ENCODE measurements at regions not wholly inside any gene's neighbourhood (a gene's known extent, or its start where the extent isn't known, plus 50 kb on each side); places are given as distances from the start of the nearest gene placed in this dataset.
"Not testable (repeated sequence)": the region's sequence is repeated elsewhere in the genome, so short reads cannot be mapped to it uniquely, and the experiment has no call there.

DNA sequence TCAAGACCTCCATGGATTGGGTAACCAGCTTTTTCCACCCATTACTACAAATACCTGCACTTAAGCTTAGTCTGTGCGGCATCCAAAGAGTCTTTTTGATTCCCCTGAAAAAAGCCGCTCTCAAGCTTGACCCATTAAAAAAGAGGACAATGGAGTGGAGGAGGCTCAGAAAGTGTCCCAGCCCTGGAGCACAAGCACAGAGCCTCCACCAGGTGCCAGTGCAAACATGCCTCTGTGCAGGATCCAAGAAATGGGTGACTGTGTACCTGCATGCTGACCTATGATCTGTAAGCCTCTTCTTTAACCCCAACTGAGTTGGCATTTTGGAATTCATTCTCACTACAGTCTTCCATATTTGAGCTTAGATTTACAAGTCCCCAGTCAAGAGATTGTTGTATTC lies 168.3 kb upstream of the TLE4 start:
- H3K4me1 Mint-ChIP-seq, result no peaks in the 10 kb centered on the region
- no peaks in the 10 kb centered on the region for H3K27me3 Mint-ChIP-seq
- no peak for ATAC-seq (replicated peaks)
- no peak overlapping the region for H3K27ac Mint-ChIP-seq
- H3K4me3 Mint-ChIP-seq, result no peak overlapping the region
- no peaks in the 10 kb centered on the region for H3K9me3 Mint-ChIP-seq
- H3K36me3 Mint-ChIP-seq (ENCODE audit: low read depth), result no peaks in the 10 kb centered on the region

GRCh38 chr9:79408200-79408599 lies 163.6 kb upstream of the TLE4 start:
- ATAC-seq (replicated peaks), result no peak
- peaks cover 5% of the 10 kb centered on the region for H3K27me3 Mint-ChIP-seq
- H3K27ac Mint-ChIP-seq, result no peak overlapping the region
- no peak overlapping the region for H3K4me3 Mint-ChIP-seq
- H3K9me3 Mint-ChIP-seq, result no peaks in the 10 kb centered on the region
- H3K4me1 Mint-ChIP-seq, result no peaks in the 10 kb centered on the region
- no peaks in the 10 kb centered on the region for H3K36me3 Mint-ChIP-seq (ENCODE audit: low read depth)

DNA sequence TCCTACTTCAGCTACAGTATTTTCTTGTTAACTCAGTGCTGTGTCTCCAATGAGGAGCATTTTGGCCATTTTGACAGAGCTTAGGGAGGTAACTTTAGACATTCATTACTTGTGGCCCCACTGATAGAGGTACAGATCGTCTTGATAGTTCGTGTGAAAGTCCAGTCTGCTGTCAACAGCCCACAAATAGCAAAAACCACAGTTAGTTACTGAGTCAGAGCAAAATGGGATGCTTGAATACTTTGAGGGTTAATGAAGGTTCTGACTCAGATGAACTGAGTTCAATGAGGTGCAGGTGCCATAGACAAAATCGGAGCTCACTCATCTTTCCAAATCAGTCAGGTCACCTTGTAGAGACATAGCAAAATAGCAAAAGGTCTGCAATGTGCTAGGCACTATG lies 163.1 kb upstream of the TLE4 start:
- Mint-ChIP-seq H3K27ac (no peak overlapping the region), H3K4me1 (no peaks in the 10 kb centered on the region), H3K4me3 (no peak overlapping the region), H3K27me3 (peaks cover 5% of the 10 kb centered on the region), H3K9me3 (no peaks in the 10 kb centered on the region), H3K36me3 (ENCODE audit: low read depth) (no peaks in the 10 kb centered on the region)
- no peak for ATAC-seq (replicated peaks)

GRCh38 chr9:79409182-79409823 lies 162.5 kb upstream of the TLE4 start:
- Mint-ChIP-seq H3K27me3 (peaks cover 5% of the 10 kb centered on the region), H3K4me3 (no peak overlapping the region), H3K27ac (no peak overlapping the region), H3K9me3 (no peaks in the 10 kb centered on the region), H3K4me1 (no peaks in the 10 kb centered on the region), H3K36me3 (ENCODE audit: low read depth) (no peaks in the 10 kb centered on the region)
- ATAC-seq (replicated peaks), result no peak

- Mint-ChIP-seq H3K36me3 (ENCODE audit: low read depth) (no peaks in the 10 kb centered on the region), H3K4me3 (no peak overlapping the region), H3K9me3 (peaks cover 6% of the 10 kb centered on the region), H3K27me3 (peaks cover 17% of the 10 kb centered on the region), H3K4me1 (no peaks in the 10 kb centered on the region), H3K27ac (no peak overlapping the region)
- no peak for ATAC-seq (replicated peaks)
Observed at GRCh38 chr9:79425840-79426239, 145.9 kb upstream of the TLE4 start.

- Mint-ChIP-seq H3K27ac (no peak overlapping the region), H3K27me3 (peaks cover 25% of the 10 kb centered on the region), H3K4me3 (no peak overlapping the region), H3K9me3 (peaks cover 6% of the 10 kb centered on the region), H3K4me1 (no peaks in the 10 kb centered on the region), H3K36me3 (ENCODE audit: low read depth) (no peaks in the 10 kb centered on the region)
- no peak for ATAC-seq (replicated peaks)
Observed at GRCh38 chr9:79428422-79428821, 143.3 kb upstream of the TLE4 start.

DNA sequence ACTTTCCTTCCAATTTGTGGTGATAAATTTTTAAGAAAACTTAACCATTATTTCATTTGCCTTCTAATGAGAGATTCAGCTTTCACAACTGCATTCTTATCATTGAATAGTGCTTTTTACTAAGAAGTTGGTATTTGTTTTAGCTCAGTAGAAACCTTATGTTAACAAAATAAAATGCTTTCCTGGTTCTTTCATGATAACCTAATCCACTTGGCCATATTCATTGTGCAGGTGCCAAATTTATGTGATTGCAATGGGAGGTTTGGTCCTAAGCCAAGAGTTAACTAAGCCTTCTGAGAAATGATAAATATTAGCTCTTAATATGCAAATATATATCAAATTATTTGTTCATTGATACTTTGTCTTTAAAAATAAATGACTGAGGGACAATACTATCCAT lies 141.1 kb upstream of the TLE4 start:
- H3K4me1 Mint-ChIP-seq, result no peaks in the 10 kb centered on the region
- peaks cover 28% of the 10 kb centered on the region for H3K27me3 Mint-ChIP-seq
- peaks cover 6% of the 10 kb centered on the region for H3K9me3 Mint-ChIP-seq
- ATAC-seq (replicated peaks), result no peak
- H3K27ac Mint-ChIP-seq, result no peak overlapping the region
- H3K4me3 Mint-ChIP-seq, result no peak overlapping the region
- no peaks in the 10 kb centered on the region for H3K36me3 Mint-ChIP-seq (ENCODE audit: low read depth)

DNA sequence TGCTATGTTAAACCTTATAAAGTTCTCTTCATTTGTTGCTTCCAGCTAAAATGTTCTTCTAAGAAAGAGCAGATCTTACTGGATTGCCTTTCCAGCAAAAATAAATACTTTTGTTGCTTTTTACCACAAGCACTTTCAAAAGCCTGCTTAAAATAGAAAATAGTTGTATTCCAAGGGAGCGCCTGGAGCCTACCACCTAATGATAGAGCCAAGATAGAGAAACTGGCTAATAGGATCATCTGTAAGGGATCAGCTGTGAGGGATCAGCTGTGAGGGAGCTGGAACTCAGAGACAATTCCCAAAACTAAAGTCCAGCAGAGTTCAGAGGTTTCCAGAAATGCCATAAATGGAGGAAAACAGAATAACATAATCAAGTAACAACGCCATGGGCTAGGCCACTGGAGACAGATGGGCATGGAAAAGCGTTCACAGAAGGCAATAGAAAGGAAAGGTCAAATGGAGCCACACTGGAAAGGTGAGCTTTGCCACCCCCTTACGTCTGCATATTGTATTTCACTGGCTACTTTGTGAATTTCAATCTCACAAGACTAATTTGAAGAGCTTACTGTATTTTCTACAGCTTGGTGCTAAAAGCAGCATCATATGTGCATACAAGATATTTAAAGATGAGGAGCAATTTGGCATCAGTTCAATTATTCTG lies 140.6 kb upstream of the TLE4 start:
- H3K27ac Mint-ChIP-seq, result no peak overlapping the region
- peaks cover 25% of the 10 kb centered on the region for H3K27me3 Mint-ChIP-seq
- no peak for ATAC-seq (replicated peaks)
- H3K36me3 Mint-ChIP-seq (ENCODE audit: low read depth), result no peaks in the 10 kb centered on the region
- H3K4me3 Mint-ChIP-seq, result no peak overlapping the region
- no peaks in the 10 kb centered on the region for H3K4me1 Mint-ChIP-seq
- H3K9me3 Mint-ChIP-seq, result peaks cover 2% of the 10 kb centered on the region

DNA sequence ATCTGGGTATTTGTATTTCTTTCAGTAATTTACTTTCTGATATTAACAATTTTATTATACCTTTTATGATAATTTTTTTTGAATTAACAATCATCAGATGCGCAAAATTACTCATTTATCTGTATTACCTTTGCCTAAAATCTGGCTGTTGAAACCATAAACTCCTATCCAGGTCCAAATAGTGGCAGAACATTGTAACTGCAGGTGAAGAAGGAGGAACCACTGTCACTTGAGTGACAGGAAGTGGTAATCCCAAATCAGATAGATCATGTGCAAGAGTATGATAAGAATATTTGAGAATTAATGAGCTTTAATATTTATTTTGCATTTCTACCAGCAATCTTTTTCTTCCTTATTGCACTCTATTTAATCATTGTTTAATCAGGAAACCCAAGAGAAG lies 139.3 kb upstream of the TLE4 start:
- ATAC-seq (replicated peaks), result no peak
- H3K36me3 Mint-ChIP-seq (ENCODE audit: low read depth), result no peaks in the 10 kb centered on the region

GRCh38 chr9:79433703-79434102 lies 138.1 kb upstream of the TLE4 start:
- Mint-ChIP-seq H3K4me1 (no peaks in the 10 kb centered on the region), H3K9me3 (no peaks in the 10 kb centered on the region), H3K4me3 (no peak overlapping the region), H3K27ac (no peak overlapping the region), H3K36me3 (ENCODE audit: low read depth) (no peaks in the 10 kb centered on the region), H3K27me3 (peaks cover 32% of the 10 kb centered on the region)
- no peak for ATAC-seq (replicated peaks)

More for the DNA sequence above, 139.3 kb upstream of the TLE4 start:
- Mint-ChIP-seq H3K9me3 (no peaks in the 10 kb centered on the region), H3K4me3 (no peak overlapping the region), H3K27me3 (peaks cover 28% of the 10 kb centered on the region), H3K27ac (no peak overlapping the region), H3K4me1 (no peaks in the 10 kb centered on the region)

DNA sequence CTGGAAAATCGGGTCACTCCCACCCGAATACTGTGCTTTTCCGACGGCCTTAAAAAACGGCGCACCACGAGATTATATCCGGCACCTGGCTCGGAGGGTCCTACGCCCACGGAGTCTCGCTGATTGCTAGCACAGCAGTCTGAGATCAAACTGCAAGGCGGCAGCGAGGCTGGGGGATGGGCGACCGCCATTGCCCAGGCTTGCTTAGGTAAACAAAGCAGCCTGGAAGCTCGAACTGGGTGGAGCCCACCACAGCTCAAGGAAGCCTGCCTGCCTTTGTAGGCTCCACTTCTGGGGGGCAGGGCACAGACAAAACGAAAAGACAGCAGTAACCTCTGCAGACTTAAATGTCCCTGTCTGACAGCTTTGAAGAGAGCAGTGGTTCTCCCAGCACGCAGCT lies 132.5 kb upstream of the TLE4 start:
- H3K4me3 Mint-ChIP-seq; H3K27ac Mint-ChIP-seq; H3K9me3 Mint-ChIP-seq; H3K36me3 Mint-ChIP-seq (ENCODE audit: low read depth); ATAC-seq (replicated peaks); H3K4me1 Mint-ChIP-seq: not testable (repeated sequence)
- H3K27me3 Mint-ChIP-seq, result peaks cover 24% of the 10 kb centered on the region

GRCh38 chr9:79446523-79447307 lies 125.0 kb upstream of the TLE4 start:
- no peak for ATAC-seq (replicated peaks)
- H3K9me3 Mint-ChIP-seq, result no peaks in the 10 kb centered on the region
- H3K27ac Mint-ChIP-seq, result no peak overlapping the region
- H3K4me3 Mint-ChIP-seq, result no peak overlapping the region
- H3K4me1 Mint-ChIP-seq, result no peaks in the 10 kb centered on the region
- H3K36me3 Mint-ChIP-seq (ENCODE audit: low read depth), result no peaks in the 10 kb centered on the region
- H3K27me3 Mint-ChIP-seq, result no peaks in the 10 kb centered on the region

GRCh38 chr9:79447308-79447605 lies 124.5 kb upstream of the TLE4 start:
- peaks cover under 1% of the 10 kb centered on the region for H3K9me3 Mint-ChIP-seq
- no peaks in the 10 kb centered on the region for H3K36me3 Mint-ChIP-seq (ENCODE audit: low read depth)
- H3K4me3 Mint-ChIP-seq, result no peak overlapping the region
- ATAC-seq (replicated peaks), result no peak
- H3K27ac Mint-ChIP-seq, result no peak overlapping the region
- H3K4me1 Mint-ChIP-seq, result no peaks in the 10 kb centered on the region
- no peaks in the 10 kb centered on the region for H3K27me3 Mint-ChIP-seq

- H3K4me3 Mint-ChIP-seq, result no peak overlapping the region
- no peaks in the 10 kb centered on the region for H3K36me3 Mint-ChIP-seq (ENCODE audit: low read depth)
- ATAC-seq (replicated peaks), result no peak
Observed at GRCh38 chr9:79447762-79448161, 124.0 kb upstream of the TLE4 start.

DNA sequence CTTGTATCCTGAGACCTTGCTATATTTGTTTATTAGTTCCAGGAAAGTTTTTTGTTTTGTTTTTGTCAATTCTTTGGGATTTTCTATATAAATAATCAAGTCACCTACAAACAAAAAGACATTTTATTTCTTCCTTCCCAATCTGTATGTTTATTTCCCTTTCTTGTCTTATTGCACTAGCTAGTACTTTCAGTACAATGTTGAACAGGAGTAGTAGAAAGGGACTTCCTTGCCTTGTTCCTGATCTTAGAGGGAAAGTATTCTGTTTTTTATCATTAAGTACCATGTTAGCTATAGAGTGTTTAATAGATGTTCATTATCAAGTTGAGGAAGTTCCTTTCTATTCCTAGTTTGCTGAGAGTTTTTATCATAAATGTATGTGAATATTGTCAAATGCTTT lies 119.5 kb upstream of the TLE4 start:
- no peak for ATAC-seq (replicated peaks)
- Mint-ChIP-seq H3K27me3 (peaks cover 4% of the 10 kb centered on the region), H3K36me3 (ENCODE audit: low read depth) (no peaks in the 10 kb centered on the region), H3K9me3 (peaks cover 4% of the 10 kb centered on the region), H3K27ac (no peak overlapping the region), H3K4me3 (no peak overlapping the region), H3K4me1 (no peaks in the 10 kb centered on the region)

More at GRCh38 chr9:79447762-79448161, 124.0 kb upstream of the TLE4 start:
- Mint-ChIP-seq H3K27ac (no peak overlapping the region), H3K9me3 (peaks cover 4% of the 10 kb centered on the region), H3K4me1 (no peaks in the 10 kb centered on the region), H3K27me3 (no peaks in the 10 kb centered on the region)
